ENCODE measurements at regions not wholly inside any gene's neighbourhood (a gene's known extent, or its start where the extent isn't known, plus 50 kb on each side); places are given as distances from the start of the nearest gene placed in this dataset.

GRCh38 chr5:158484150-158484549, 615.6 kb downstream of the EBF1 start:
- no peaks in the 10 kb centered on the region for H4K20me1 ChIP-seq (ENCODE audit: insufficient read depth, low read length)
- H2AFZ ChIP-seq (ENCODE audit: low read length), result no peak overlapping the region
- no peak overlapping the region for H3K4me2 ChIP-seq (ENCODE audit: low read length)
- no peak overlapping the region for H3K4me3 ChIP-seq (ENCODE audit: low read depth, low read length, poor library complexity, severe bottlenecking)
- no peaks in the 10 kb centered on the region for H3K27me3 ChIP-seq (ENCODE audit: insufficient read depth, low read length)
- no peaks in the 10 kb centered on the region for H3K36me3 ChIP-seq (ENCODE audit: insufficient read depth, low read length)
- no peaks in the 10 kb centered on the region for H3K79me2 ChIP-seq (ENCODE audit: insufficient read depth, low read length)
- H3K9me2 ChIP-seq (ENCODE audit: low read depth, low read length), result no peaks in the 10 kb centered on the region
- no peak overlapping the region for H3K27ac ChIP-seq (ENCODE audit: low read depth, low read length, poor library complexity, severe bottlenecking)
- no peaks in the 10 kb centered on the region for H3F3A ChIP-seq (ENCODE audit: insufficient read depth, low read length)
- no peaks in the 10 kb centered on the region for H3K4me1 ChIP-seq (ENCODE audit: insufficient read depth, low read length, severe bottlenecking)
- no peaks in the 10 kb centered on the region for H3K9me3 ChIP-seq (ENCODE audit: low read length)
- H3K9ac ChIP-seq (ENCODE audit: low read length), result no peak overlapping the region
- TF ChIP-seq EZH2 (IDR thresholded peaks at IDR 0.05; ENCODE audit: borderline replicate concordance, low read length), result no peak
- no peak for TF ChIP-seq CTCF (IDR thresholded peaks at IDR 0.05; ENCODE audit: low read length)

- Histone ChIP-seq H3K4me1 (ENCODE audit: insufficient read depth, low read length, severe bottlenecking) (no peaks in the 10 kb centered on the region), H3K9me3 (ENCODE audit: low read length) (no peaks in the 10 kb centered on the region)
- TF ChIP-seq EZH2 (IDR thresholded peaks at IDR 0.05; ENCODE audit: borderline replicate concordance, low read length), result no peak
- no peak for TF ChIP-seq CTCF (IDR thresholded peaks at IDR 0.05; ENCODE audit: low read length)
These were observed 616.3 kb downstream of the EBF1 start for GRCh38 chr5:158483281-158483860.

GRCh38 chr5:158482125-158482524, 617.6 kb downstream of the EBF1 start:
- no peak overlapping the region for H3K4me2 ChIP-seq (ENCODE audit: low read length)
- H3K9me2 ChIP-seq (ENCODE audit: low read depth, low read length), result no peaks in the 10 kb centered on the region
- H3K9ac ChIP-seq (ENCODE audit: low read length), result no peak overlapping the region
- H3K4me1 ChIP-seq (ENCODE audit: insufficient read depth, low read length, severe bottlenecking), result no peaks in the 10 kb centered on the region
- no peak overlapping the region for H3K27ac ChIP-seq (ENCODE audit: low read depth, low read length, poor library complexity, severe bottlenecking)
- TF ChIP-seq CTCF (IDR thresholded peaks at IDR 0.05; ENCODE audit: low read length), result no peak
- TF ChIP-seq EZH2 (IDR thresholded peaks at IDR 0.05; ENCODE audit: borderline replicate concordance, low read length), result no peak
- no peaks in the 10 kb centered on the region for H3F3A ChIP-seq (ENCODE audit: insufficient read depth, low read length)
- H3K79me2 ChIP-seq (ENCODE audit: insufficient read depth, low read length), result no peaks in the 10 kb centered on the region
- H2AFZ ChIP-seq (ENCODE audit: low read length), result no peak overlapping the region
- H3K9me3 ChIP-seq (ENCODE audit: low read length), result no peaks in the 10 kb centered on the region
- no peaks in the 10 kb centered on the region for H4K20me1 ChIP-seq (ENCODE audit: insufficient read depth, low read length)
- H3K27me3 ChIP-seq (ENCODE audit: insufficient read depth, low read length), result no peaks in the 10 kb centered on the region
- H3K36me3 ChIP-seq (ENCODE audit: insufficient read depth, low read length), result no peaks in the 10 kb centered on the region
- no peak overlapping the region for H3K4me3 ChIP-seq (ENCODE audit: low read depth, low read length, poor library complexity, severe bottlenecking)

More at GRCh38 chr5:158483281-158483860, 616.3 kb downstream of the EBF1 start:
- Histone ChIP-seq H2AFZ (ENCODE audit: low read length) (no peak overlapping the region), H3K9me2 (ENCODE audit: low read depth, low read length) (no peaks in the 10 kb centered on the region), H3K4me2 (ENCODE audit: low read length) (no peak overlapping the region), H3K4me3 (ENCODE audit: low read depth, low read length, poor library complexity, severe bottlenecking) (no peak overlapping the region), H3K36me3 (ENCODE audit: insufficient read depth, low read length) (no peaks in the 10 kb centered on the region), H3K27ac (ENCODE audit: low read depth, low read length, poor library complexity, severe bottlenecking) (no peak overlapping the region), H3K27me3 (ENCODE audit: insufficient read depth, low read length) (no peaks in the 10 kb centered on the region), H3K9ac (ENCODE audit: low read length) (no peak overlapping the region), H4K20me1 (ENCODE audit: insufficient read depth, low read length) (no peaks in the 10 kb centered on the region), H3K79me2 (ENCODE audit: insufficient read depth, low read length) (no peaks in the 10 kb centered on the region), H3F3A (ENCODE audit: insufficient read depth, low read length) (no peaks in the 10 kb centered on the region)
